Astrocyte (in vitro differentiated cells and primary cell): ENCODE measurements at regions not wholly inside any gene's neighbourhood (a gene's known extent, or its start where the extent isn't known, plus 50 kb on each side); places are given as distances from the start of the nearest gene placed in this dataset.

Source experiments
- DNase-seq: peaks from one replicate; pipeline ENCODE4 v3.0.0-alpha.2; 2010; ENCODE audit warnings: low read depth
- FAIRE-seq: peaks from 2 replicates; lab custom pipeline; 2011; peaks lifted over from hg19 to GRCh38; lab: Jason Lieb, UNC
- H2AFZ ChIP-seq: 2 replicates; pipeline ENCODE4 v1.6.0; 2012; ENCODE audit warnings: low read depth, low read length, inconsistent platforms
- H3K27ac ChIP-seq: 2 replicates; pipeline ENCODE4 v1.5.1; 2011; ENCODE audit warnings: low read depth, low read length, inconsistent platforms
- H3K27me3 ChIP-seq: 2 replicates; pipeline ENCODE4 v1.6.0; 2011; ENCODE audit warnings: low read length, inconsistent platforms; ENCODE audit not compliant: insufficient read depth
- H3K36me3 ChIP-seq: 2 replicates; pipeline ENCODE4 v1.5.1; 2011; ENCODE audit warnings: low read length, inconsistent platforms; ENCODE audit not compliant: insufficient read depth
- H3K4me1 ChIP-seq: 2 replicates; pipeline ENCODE4 v1.5.1; 2011; ENCODE audit warnings: low read length, inconsistent platforms; ENCODE audit not compliant: insufficient read depth
- H3K4me2 ChIP-seq: 2 replicates; pipeline ENCODE4 v1.6.0; 2012; ENCODE audit warnings: low read length, inconsistent platforms
- H3K4me3 ChIP-seq: 2 replicates; pipeline ENCODE4 v1.5.1; 2011; ENCODE audit warnings: low read depth, mild to moderate bottlenecking, low read length, inconsistent platforms; ENCODE audit not compliant: insufficient read depth
- H3K79me2 ChIP-seq: 2 replicates; pipeline ENCODE4 v1.6.0; 2012; ENCODE audit warnings: mild to moderate bottlenecking, low read length, inconsistent platforms; ENCODE audit not compliant: insufficient read depth
- H3K9ac ChIP-seq: 2 replicates; pipeline ENCODE4 v1.6.0; 2012; ENCODE audit warnings: mild to moderate bottlenecking, low read length, inconsistent platforms
- H3K9me3 ChIP-seq: 2 replicates; pipeline ENCODE4 v1.5.1; 2012; ENCODE audit warnings: low read depth, mild to moderate bottlenecking, low read length, inconsistent platforms; ENCODE audit not compliant: insufficient read depth
- H4K20me1 ChIP-seq: 2 replicates; pipeline ENCODE4 v1.6.0; 2012; ENCODE audit warnings: low read length, inconsistent platforms; ENCODE audit not compliant: insufficient read depth
- H3K27ac Mint-ChIP-seq: one replicate; pipeline ENCODE4 v1.8.0; 2021; ENCODE audit warnings: mild to moderate bottlenecking, mixed read lengths; ENCODE audit not compliant: unreplicated experiment
- H3K27me3 Mint-ChIP-seq: one replicate; pipeline ENCODE4 v1.8.0; 2021; ENCODE audit warnings: low read depth, mixed read lengths; ENCODE audit not compliant: unreplicated experiment
- H3K36me3 Mint-ChIP-seq: one replicate; pipeline ENCODE4 v1.8.0; 2021; ENCODE audit warnings: low read depth, mixed read lengths; ENCODE audit not compliant: unreplicated experiment
- H3K4me1 Mint-ChIP-seq: one replicate; pipeline ENCODE4 v1.8.0; 2021; ENCODE audit warnings: low read depth, mixed read lengths; ENCODE audit not compliant: unreplicated experiment
- H3K4me3 Mint-ChIP-seq: one replicate; pipeline ENCODE4 v1.8.0; 2021; ENCODE audit warnings: mild to moderate bottlenecking, moderate library complexity, mixed read lengths; ENCODE audit not compliant: unreplicated experiment
- H3K9me3 Mint-ChIP-seq: one replicate; pipeline ENCODE4 v1.8.0; 2021; ENCODE audit warnings: mild to moderate bottlenecking, mixed read lengths; ENCODE audit not compliant: unreplicated experiment
- EZH2 ChIP-seq: IDR thresholded peaks from 2 replicates; pipeline ENCODE4 v1.6.1; 2012; ENCODE audit warnings: mild to moderate bottlenecking, low read length, inconsistent platforms; ENCODE audit not compliant: insufficient read depth
- TF ChIP-seq, protein P1 (sequence below): IDR thresholded peaks from 2 replicates; pipeline ENCODE4 v1.5.1; 2011; ENCODE audit warnings: low read depth, mild to moderate bottlenecking, inconsistent platforms, low read length, moderate library complexity; ENCODE audit not compliant: insufficient read depth

- no peak overlapping the region for H3K9ac ChIP-seq
- H3K9me3 ChIP-seq, result no peaks in the 10 kb centered on the region
- no peaks in the 10 kb centered on the region for H3K4me1 ChIP-seq
- TF ChIP-seq EZH2, result no peak
- TF ChIP-seq, protein P1, sequence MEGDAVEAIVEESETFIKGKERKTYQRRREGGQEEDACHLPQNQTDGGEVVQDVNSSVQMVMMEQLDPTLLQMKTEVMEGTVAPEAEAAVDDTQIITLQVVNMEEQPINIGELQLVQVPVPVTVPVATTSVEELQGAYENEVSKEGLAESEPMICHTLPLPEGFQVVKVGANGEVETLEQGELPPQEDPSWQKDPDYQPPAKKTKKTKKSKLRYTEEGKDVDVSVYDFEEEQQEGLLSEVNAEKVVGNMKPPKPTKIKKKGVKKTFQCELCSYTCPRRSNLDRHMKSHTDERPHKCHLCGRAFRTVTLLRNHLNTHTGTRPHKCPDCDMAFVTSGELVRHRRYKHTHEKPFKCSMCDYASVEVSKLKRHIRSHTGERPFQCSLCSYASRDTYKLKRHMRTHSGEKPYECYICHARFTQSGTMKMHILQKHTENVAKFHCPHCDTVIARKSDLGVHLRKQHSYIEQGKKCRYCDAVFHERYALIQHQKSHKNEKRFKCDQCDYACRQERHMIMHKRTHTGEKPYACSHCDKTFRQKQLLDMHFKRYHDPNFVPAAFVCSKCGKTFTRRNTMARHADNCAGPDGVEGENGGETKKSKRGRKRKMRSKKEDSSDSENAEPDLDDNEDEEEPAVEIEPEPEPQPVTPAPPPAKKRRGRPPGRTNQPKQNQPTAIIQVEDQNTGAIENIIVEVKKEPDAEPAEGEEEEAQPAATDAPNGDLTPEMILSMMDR, result no peak
- H3K27ac ChIP-seq, result no peak overlapping the region
- Mint-ChIP-seq H3K27me3 (no peaks in the 10 kb centered on the region), H3K36me3 (peaks cover 2% of the 10 kb centered on the region), H3K4me1 (peaks cover 2% of the 10 kb centered on the region), H3K9me3 (peaks cover 8% of the 10 kb centered on the region), H3K27ac (no peak overlapping the region), H3K4me3 (no peak overlapping the region)
- no peak for FAIRE-seq
- no peaks in the 10 kb centered on the region for H4K20me1 ChIP-seq
- no peak overlapping the region for H3K4me3 ChIP-seq
- H3K36me3 ChIP-seq, result no peaks in the 10 kb centered on the region
- no peaks in the 10 kb centered on the region for H3K27me3 ChIP-seq
- no peak for DNase-seq
- no peak overlapping the region for H3K4me2 ChIP-seq
- H3K79me2 ChIP-seq, result no peaks in the 10 kb centered on the region
- H2AFZ ChIP-seq, result no peak overlapping the region
Measured at GRCh38 chr4:83192634-83193033, 78.1 kb upstream of the PLAC8 start.

GRCh38 chr4:83191026-83191425 lies 76.5 kb upstream of the PLAC8 start:
- Mint-ChIP-seq H3K27ac (no peak overlapping the region), H3K9me3 (peaks cover 8% of the 10 kb centered on the region), H3K36me3 (peaks cover 2% of the 10 kb centered on the region), H3K4me3 (no peak overlapping the region), H3K4me1 (peaks cover 2% of the 10 kb centered on the region), H3K27me3 (no peaks in the 10 kb centered on the region)
- Histone ChIP-seq H2AFZ (no peak overlapping the region), H3K27me3 (no peaks in the 10 kb centered on the region), H3K9ac (no peak overlapping the region), H3K4me3 (no peak overlapping the region), H3K4me2 (no peak overlapping the region), H3K36me3 (no peaks in the 10 kb centered on the region), H3K27ac (no peak overlapping the region), H4K20me1 (no peaks in the 10 kb centered on the region), H3K4me1 (no peaks in the 10 kb centered on the region), H3K79me2 (no peaks in the 10 kb centered on the region), H3K9me3 (no peaks in the 10 kb centered on the region)
- FAIRE-seq (peak; percentile 69), DNase-seq (peak; percentile 7)
- TF ChIP-seq, protein P1, result no peak
- TF ChIP-seq EZH2, result no peak

DNA sequence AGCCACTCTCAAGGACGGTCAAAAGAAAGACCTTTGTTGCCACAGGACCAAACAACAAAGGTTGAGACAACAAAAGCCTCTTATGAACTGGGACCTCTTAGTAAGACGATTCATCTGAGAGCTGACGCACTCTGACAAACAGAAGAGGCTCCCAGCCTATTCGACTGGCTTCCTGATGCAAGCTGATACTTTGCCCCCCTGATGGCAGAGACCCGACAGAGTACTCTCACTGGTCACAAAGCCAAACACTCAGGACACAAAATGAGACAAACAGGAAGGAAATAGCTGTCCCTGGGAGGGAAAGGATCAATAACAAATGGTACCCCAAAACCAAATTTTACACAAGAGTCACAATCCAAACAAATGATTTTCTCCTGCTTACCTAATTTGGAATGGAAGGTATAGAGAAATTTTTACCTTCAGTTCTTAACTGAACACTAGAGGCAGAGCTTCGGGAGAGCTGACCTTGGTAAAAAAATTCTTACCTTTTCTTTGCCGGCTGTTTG lies 75.2 kb upstream of the PLAC8 start:
- no peaks in the 10 kb centered on the region for H3K27me3 Mint-ChIP-seq
- no peak overlapping the region for H3K27ac ChIP-seq
- H3K36me3 ChIP-seq, result no peaks in the 10 kb centered on the region
- peaks cover 2% of the 10 kb centered on the region for H3K36me3 Mint-ChIP-seq
- H2AFZ ChIP-seq, result no peak overlapping the region
- no peak overlapping the region for H3K9ac ChIP-seq
- no peak overlapping the region for H3K4me3 Mint-ChIP-seq
- no peaks in the 10 kb centered on the region for H3K27me3 ChIP-seq
- no peaks in the 10 kb centered on the region for H3K4me1 ChIP-seq
- no peaks in the 10 kb centered on the region for H3K9me3 ChIP-seq
- H3K4me3 ChIP-seq, result no peak overlapping the region
- no peak for TF ChIP-seq EZH2
- TF ChIP-seq, protein P1, result no peak
- DNase-seq (no peak), FAIRE-seq (no peak)
- peaks cover 2% of the 10 kb centered on the region for H3K4me1 Mint-ChIP-seq
- H3K4me2 ChIP-seq, result no peak overlapping the region
- H3K27ac Mint-ChIP-seq, result no peak overlapping the region
- H3K79me2 ChIP-seq, result no peaks in the 10 kb centered on the region
- peaks cover under 1% of the 10 kb centered on the region for H3K9me3 Mint-ChIP-seq
- H4K20me1 ChIP-seq, result no peaks in the 10 kb centered on the region
